ENCODE measurements at regions not wholly inside any gene's neighbourhood (a gene's known extent, or its start where the extent isn't known, plus 50 kb on each side); places are given as distances from the start of the nearest gene placed in this dataset.

GRCh38 chr7:155887174-155887525 lies 74.9 kb upstream of the SHH start:
- ATAC-seq: no peak

GRCh38 chr7:155886391-155887173 lies 74.3 kb upstream of the SHH start:
- no peak for DNase-seq
- ATAC-seq: no peak

More at GRCh38 chr7:155887174-155887525, 74.9 kb upstream of the SHH start:
- DNase-seq: no peak

- no peak for DNase-seq
- no peak for ATAC-seq
These were observed 73.2 kb upstream of the SHH start for GRCh38 chr7:155885167-155886155.

- ATAC-seq: no peak
- DNase-seq: no peak
These were observed 72.2 kb upstream of the SHH start for GRCh38 chr7:155884225-155885166.

GRCh38 chr7:155883491-155884224 lies 71.4 kb upstream of the SHH start:
- DNase-seq (no peak), ATAC-seq (no peak)

- DNase-seq: no peak
- no peak for ATAC-seq
These were observed 70.3 kb upstream of the SHH start for GRCh38 chr7:155882596-155882995.

GRCh38 chr7:155881471-155882350 lies 69.4 kb upstream of the SHH start:
- no peak for ATAC-seq
- no peak for DNase-seq

- ATAC-seq (no peak), DNase-seq (no peak)
These were observed 68.5 kb upstream of the SHH start for GRCh38 chr7:155880721-155881120.

- no peak for DNase-seq
These were observed 67.3 kb upstream of the SHH start for GRCh38 chr7:155879592-155879991.

GRCh38 chr7:155878674-155879073 lies 66.4 kb upstream of the SHH start:
- no peak for ATAC-seq
- no peak for DNase-seq

More at GRCh38 chr7:155879592-155879991, 67.3 kb upstream of the SHH start:
- ATAC-seq: no peak

GRCh38 chr7:155878250-155878649 lies 66.0 kb upstream of the SHH start:
- DNase-seq: no peak
- no peak for ATAC-seq

- ATAC-seq (no peak), DNase-seq (no peak)
These were observed 64.9 kb upstream of the SHH start for GRCh38 chr7:155877167-155877566.

GRCh38 chr7:155874411-155874810 lies 62.1 kb upstream of the SHH start:
- no peak for ATAC-seq

GRCh38 chr7:155874010-155874409 lies 61.7 kb upstream of the SHH start:
- DNase-seq (no peak), ATAC-seq (no peak)

More at GRCh38 chr7:155874411-155874810, 62.1 kb upstream of the SHH start:
- DNase-seq: no peak

GRCh38 chr7:155872678-155873369 lies 60.6 kb upstream of the SHH start:
- no peak for ATAC-seq
- DNase-seq: no peak

- ATAC-seq: no peak
- no peak for DNase-seq
These were observed 58.9 kb upstream of the SHH start for GRCh38 chr7:155871211-155871610.

- DNase-seq (no peak), ATAC-seq (no peak)
These were observed 58.3 kb upstream of the SHH start for GRCh38 chr7:155870334-155871180.

- no peak for ATAC-seq
- no peak for DNase-seq
These were observed 57.5 kb upstream of the SHH start for GRCh38 chr7:155869784-155870076.

All from stimulated activated naive CD8-positive, alpha-beta T cell treated with anti-CD3 and anti-CD28 coated beads, Interleukin-15, Interleukin-2, amounts not matched to agents 100 U/mL and 50 U/mL, for 24 hours (primary cell).